GM21423 (cell line): ENCODE measurements at regions not wholly inside any gene's neighbourhood (a gene's known extent, or its start where the extent isn't known, plus 50 kb on each side); places are given as distances from the start of the nearest gene placed in this dataset.
"Not testable (repeated sequence)": the region's sequence is repeated elsewhere in the genome, so short reads cannot be mapped to it uniquely, and the experiment has no call there.

Source experiments
- ATAC-seq: cut with Tn5 transposase; IDR thresholded peaks from one replicate; pipeline ENCODE4 v1.9.1; 2021; ENCODE audit warnings: mild to moderate bottlenecking, moderate library complexity; ENCODE audit not compliant: unreplicated experiment

DNA sequence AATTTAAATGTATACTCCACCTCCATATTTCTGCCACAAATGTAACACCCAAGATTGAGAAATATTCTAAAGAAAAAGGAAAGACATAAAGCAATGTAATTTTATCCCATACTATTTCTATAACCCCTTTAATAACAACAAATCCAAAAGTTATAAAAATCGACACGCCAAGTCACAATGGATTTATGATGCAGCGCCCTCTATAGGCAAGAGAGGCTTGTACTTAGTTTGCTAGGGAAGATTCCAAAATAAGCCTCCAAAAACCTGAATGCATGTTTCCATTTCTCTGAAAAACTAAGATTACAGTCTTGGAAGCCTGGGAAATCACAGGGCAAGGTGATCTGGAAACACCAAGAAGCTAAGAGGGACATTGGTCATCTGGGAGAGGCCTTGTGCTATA, 1389.3 kb downstream of the CDY2B start:
- no peak for ATAC-seq

DNA sequence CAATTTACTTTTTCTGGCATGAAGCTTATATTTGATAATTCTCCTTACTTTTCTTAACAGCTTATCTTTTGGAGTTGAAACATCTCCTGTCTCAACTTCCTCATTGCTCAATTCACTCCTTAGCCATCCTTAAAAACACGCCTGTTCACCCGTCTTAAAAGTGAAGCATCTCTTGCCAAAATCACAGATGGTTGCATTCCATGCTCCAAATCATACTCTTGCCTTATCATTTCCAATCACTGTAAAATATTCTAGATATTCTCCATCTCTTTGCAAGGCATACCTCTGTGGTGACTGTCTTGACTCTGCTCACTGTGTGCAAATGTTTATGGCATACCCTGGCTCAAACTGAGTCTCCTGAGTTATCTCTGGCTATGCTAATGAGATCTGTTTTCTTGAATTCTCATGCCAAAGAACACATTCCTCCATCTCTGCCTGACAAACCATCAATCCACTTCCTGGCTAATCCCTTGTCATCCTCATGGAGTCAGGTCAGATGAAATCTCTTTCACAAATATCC, 1393.3 kb downstream of the CDY2B start:
- ATAC-seq, result no peak

DNA sequence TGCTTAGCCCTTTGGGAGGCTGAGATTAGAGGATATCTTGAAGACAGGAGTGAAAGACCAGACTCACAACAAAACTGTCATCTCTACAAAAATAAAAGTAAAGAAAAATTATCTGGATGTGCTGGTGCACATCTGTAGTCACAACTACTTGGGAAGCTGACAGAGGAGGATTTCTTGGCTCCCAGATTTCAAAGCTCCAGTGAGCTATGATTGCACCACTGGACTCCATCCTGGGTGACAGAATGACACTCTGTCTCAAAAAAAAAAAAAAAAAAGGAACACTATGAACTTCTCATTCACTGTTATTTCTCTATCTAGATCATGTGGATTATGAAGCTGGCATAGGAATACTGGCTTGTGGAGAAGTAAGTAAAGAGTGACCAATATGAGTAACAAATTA, 1400.0 kb downstream of the CDY2B start:
- ATAC-seq, result no peak

DNA sequence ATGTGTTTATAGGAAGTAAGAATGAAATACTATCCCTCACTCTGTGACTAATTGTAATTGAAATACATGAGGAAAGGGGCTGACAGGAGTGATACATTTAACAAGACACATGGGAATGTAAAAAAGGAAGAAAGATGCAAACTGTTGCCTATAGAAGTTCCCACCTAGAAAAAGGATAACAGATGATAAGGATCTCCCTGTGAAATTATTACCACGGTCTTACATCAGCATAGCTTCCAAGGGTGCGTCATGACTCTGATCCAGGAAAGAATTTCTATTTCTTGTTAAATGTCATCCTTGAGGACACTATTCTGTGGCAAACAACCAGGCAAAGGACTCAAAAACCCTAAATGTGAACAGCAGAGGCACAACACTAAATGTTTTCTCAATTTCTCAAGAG, 1406.0 kb downstream of the CDY2B start:
- no peak for ATAC-seq

DNA sequence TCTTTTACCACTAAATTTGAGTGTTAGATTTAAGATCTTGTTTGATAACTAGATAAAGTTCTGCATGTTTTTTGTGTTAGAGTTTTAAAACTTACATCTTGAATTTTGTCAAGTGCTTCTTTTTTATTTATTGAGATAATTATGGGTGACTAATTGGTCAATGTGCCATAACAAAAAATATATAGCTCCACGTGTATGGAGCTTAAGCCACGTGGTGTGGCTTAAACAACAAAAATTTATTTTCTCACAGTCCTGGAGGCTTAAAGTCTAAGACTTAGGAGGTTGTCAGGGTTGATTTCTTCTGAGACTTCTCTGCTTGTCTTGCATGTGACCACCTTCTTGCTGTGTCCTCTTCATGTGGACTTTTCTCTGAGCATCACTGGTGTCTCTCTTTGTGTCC, 1425.2 kb downstream of the CDY2B start:
- no peak for ATAC-seq

DNA sequence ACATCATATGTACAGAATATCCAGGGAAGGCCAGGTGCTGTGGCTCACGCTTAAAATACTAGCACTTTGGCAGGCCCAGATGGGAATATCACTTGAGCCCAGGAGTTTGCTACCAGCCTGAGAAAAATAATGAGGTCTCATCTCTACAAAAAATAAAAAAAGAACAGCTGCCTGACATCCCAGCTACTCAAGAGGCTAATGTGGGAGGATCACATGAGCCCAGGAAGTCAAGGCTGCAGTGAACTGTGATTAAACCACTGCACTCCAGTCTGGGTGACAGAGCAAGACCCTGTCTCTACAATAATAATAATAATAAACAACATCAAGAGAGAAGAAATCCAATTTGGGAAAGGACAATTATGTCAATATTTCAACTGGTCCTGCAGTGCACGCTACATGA, 1433.9 kb downstream of the CDY2B start:
- ATAC-seq, result no peak

DNA sequence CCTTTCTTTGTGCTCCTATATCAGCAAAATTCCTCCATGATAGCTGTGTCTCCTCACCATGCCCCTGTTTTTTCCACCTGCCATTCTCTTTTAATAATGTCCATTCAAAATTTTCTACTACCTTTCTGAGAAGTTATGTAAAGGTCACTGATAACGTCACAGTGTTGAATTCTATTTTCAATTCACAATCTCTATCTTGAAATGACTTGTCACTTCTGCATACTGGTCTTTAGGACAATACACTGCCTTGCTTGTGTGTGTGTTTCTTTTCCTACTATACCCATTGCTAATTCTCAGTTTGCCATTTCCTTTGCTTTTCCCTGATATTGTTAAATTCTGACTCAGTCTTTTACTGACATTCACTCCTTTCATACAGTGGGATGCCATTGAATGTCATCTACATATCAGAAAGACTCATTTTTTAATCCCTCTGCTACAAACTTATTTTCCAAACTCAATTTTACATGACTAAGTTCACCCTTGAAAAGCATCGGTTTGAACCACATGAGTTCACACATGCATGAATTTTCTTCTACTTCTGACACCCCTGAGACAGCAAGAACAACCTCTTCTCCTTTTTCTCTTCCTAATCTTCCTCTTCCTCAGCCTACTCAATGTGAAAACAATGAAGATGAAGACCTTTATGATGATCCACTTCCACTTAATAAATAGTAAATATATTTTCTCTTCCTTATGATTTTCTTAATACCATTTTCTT, 1470.7 kb downstream of the CDY2B start:
- not testable (repeated sequence) for ATAC-seq

DNA sequence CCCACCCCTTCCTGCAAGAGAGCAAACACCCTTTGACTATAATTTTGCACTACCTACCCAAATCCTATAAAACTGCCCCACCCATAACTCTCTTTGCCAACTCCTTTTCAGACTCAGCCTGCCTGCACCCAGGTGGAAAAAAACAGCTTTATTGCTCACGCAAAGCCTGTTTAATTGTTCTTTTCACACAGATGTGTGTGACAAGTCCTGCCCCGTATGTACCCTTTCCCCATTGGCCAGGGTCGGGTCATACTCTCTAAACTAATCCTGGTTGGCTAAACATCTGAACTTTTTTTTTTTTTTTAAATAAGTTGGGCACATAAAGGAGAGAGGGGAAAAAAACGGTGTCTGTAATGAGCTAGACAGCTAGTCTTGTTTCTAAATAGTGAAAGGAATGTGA, 1500.6 kb downstream of the CDY2B start:
- ATAC-seq, result not testable (repeated sequence)

DNA sequence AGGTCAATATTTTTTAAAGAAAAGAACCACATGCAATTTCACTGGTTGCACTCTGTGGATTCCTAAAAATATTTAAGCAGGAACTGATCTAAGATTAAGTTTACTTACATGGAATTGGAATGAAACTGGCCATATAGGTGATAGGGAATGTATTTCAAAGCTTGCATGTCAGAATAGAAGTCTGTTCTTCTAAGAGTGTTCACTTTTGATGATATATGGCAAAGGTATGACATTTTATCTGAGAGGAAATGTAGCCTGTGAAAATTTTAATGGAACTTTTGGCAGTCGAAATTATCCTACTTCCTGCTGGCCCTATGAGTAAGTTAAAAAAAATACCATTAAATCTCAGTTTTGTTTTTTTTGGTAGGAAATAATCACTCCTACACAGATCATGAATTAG, 1538.4 kb downstream of the CDY2B start:
- not testable (repeated sequence) for ATAC-seq

DNA sequence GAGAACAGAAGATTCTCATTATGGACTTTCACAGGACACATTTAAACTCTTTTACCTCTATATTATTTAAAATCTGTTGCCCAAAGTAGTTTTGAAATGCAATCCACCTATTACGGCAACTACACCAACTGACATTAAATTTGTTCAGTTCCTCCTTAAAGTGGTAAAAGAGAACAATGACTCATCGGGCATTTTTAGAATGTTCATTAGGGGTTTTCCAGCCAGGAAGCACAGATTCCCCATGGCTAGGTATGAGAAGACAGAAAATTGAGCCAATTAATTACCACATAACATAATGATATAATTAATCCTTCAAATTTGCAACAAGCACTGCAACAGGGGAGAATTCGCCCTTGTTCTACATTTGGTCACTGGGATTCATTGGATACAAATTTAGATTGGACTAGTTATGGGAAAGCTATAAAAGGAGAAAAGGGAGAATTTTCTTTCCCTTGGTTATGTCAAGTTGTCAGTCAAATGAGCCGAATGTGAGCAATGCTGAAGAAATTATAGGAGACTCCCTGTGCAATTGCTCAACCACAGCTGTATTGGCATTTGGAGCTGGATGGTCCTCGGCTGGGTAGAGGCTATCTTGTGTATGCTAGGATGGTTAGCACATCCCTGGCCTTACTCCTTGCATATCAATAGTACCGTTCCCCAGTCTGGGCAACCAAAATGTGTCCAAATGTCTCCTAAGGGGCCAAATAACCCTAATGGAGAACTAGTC, 1549.8 kb downstream of the CDY2B start:
- ATAC-seq, result not testable (repeated sequence)

DNA sequence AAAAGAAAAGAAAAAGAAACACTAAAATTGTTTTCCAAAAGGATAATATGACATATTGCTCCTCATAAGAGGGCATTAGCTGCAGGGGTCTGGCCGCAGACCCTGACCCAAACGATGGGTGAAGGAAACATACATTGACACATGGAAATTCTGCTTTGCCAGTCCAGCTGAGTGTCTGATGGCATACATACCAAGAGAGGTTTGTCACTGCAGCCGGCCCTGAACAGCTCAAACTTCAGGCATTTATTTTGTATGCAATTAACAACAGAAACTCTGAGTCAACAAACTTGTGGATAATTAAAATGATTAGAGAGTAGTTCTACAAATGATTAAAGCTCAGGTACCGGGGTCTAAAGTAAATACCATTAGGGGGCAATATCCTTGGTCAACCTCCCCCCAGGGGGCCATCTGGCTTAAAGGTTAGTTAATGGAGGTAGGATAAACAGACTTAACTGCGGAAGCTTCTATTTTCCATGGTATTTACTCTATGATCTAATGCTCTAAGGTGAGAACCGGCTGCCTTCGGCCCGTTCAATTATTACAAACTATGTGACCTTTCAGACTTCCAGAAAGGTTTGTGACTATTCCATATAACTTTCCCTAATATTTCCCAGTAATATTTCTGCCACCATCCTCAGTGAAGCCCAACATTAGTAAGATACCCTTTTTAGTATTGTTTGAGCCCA, 1550.7 kb downstream of the CDY2B start:
- ATAC-seq, result not testable (repeated sequence)
